ENCODE measurements at regions not wholly inside any gene's neighbourhood (a gene's known extent, or its start where the extent isn't known, plus 50 kb on each side); places are given as distances from the start of the nearest gene placed in this dataset.

DNA sequence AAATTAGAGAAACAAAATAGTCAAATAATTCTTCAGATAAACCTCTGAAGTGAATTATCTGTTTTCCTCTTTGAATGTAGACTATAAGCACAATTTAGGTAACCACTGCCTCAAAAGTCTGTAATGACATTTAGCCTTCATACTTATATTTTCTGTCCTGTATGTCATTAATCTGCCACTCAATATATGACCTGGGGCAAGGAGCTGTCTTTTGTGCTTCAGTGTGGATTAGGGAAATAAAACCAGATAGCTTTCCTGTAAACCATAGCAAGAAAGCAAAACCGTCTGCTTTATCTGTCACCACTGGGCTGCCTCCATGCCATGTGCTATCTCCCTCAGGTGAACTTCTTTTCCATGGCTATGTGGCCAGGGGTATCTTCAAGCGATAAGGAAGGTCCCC, 606.6 kb upstream of the C9orf72 start:
- no peak for DNase-seq (ENCODE audit: low read depth in 2 of 2)

DNA sequence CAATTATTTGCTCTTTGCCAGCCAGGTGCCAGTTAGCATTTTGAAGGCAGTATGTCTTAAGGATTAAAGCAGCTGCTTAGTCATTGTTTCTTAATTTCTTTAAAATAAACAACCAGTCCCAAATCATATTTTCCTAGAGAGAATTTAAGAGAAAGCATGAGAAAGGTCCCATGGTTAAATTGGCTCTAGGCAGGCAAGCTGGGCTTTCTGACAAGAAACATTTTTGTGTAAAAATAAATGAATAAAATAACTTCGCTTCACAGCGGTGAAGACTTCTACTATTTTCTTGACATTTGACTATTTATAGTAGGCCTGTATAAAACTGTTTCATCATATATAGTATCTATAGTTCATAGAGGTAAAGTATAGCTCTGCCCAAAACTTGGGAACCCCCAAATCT, 617.7 kb upstream of the C9orf72 start:
- DNase-seq (ENCODE audit: low read depth in 2 of 2), result no peak

DNA sequence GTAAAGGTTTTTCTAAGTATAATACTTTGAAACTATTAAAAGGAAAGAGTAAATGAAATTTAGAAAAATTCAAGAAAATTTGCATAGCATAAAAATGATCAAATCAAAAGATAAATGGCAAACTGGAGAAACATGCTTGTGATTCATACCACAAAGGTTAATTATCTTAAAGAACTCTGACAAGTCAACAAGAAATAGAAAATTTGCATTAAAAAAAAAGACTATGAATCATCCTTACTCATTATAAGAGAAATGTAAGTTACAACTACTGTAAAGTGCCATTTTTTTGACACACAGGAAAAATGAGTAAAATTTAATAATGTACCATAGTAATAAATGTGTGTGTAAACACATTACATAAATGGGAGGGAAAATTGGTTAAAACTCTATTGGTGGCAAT, 624.4 kb upstream of the C9orf72 start:
- no peak for DNase-seq (ENCODE audit: low read depth in 2 of 2)

DNA sequence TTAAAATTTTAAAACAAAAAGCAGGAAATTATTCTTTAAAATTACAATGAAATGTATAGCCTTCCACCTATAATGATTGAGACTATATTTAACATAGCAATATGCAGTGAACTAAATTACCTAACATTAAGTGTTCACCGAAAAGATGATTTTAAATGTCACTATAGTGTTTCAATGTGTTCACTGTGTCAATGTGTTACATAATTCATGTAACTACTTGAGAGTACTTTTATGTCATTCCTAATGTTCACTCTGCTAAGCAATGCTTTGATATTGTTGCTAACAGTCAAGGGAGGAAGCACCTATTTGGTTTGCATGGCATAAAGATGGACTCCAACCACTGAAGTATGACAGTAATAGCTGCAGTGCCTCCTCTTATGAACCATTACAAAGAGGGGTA, 629.8 kb upstream of the C9orf72 start:
- DNase-seq (ENCODE audit: low read depth in 2 of 2), result no peak

DNA sequence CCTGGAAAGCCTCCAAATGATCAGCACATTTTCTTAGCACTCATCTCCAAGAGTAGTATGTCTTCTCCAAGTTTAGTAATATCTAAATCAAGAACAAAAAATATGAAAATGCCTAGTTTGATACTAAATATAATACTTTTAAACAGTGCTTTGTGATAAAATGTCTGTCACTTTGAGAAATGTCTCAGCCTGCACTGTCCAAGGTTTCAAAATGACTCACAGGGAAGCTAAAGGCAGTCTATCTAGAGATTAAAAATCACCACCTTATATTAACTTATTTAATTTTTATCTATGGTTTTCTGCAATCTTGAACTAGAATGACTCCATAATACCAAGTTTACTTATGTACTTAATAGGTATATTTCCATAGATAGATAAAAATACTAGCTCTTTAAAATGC, 633.0 kb upstream of the C9orf72 start:
- DNase-seq (ENCODE audit: low read depth in 2 of 2), result no peak

DNA sequence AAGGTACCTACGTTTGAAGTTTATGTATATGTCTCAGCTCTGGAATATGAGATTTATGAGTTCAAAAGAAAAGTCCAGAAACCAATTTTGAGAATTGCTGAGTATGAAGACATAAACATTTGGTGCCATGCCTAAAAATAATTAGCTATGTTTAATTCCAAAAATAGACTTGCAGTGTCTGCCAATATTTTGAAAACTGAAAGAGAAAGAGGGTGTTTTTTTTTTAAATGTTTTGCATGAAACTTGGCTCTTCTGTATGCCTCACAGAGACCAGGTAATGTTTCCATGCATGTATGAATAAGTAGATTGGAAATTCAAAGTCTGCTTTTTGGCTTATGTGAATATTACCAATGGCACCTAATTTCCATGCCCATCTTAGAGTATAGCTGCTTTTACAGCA, 634.4 kb upstream of the C9orf72 start:
- no peak for DNase-seq (ENCODE audit: low read depth in 2 of 2)

DNA sequence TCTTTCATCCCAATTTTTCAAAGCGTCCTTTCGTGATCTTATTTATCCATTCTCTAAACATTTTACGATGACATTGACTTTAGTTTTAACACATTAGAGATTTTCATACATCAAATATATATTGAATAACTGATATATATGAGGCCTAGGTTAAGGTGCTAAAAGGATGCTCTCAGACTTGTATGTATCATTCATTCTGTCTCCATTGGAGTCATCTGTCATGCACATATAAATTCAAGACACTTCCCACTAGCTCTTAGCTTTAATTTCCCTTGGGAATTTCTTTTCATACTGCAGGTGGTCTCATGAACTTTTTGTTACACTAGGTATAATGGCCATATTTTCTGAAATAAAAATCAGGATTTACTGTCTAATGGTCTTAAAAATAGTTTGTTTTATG, 635.8 kb upstream of the C9orf72 start:
- DNase-seq (ENCODE audit: low read depth in 2 of 2), result no peak

DNA sequence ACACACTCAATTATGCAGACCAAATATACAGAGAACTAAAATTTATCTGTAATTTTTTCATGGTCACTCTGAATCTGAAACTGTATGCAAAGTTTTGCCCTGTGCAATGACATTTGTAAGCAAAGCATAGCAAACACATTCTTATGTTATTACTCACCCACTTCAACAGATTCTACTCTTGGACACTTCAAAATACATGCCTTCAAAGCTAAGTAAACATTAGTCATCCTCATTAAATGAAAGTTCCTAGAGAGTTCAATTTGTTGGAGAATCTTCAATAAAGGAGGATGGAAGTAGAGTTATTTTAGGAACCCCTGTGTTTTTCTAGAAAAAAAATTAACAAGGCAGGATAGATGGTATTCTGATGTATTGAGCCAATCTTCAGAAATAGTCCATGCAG, 639.7 kb upstream of the C9orf72 start:
- peak in 1 of 2 donors; percentile 25 for DNase-seq (ENCODE audit: low read depth in 2 of 2)

DNA sequence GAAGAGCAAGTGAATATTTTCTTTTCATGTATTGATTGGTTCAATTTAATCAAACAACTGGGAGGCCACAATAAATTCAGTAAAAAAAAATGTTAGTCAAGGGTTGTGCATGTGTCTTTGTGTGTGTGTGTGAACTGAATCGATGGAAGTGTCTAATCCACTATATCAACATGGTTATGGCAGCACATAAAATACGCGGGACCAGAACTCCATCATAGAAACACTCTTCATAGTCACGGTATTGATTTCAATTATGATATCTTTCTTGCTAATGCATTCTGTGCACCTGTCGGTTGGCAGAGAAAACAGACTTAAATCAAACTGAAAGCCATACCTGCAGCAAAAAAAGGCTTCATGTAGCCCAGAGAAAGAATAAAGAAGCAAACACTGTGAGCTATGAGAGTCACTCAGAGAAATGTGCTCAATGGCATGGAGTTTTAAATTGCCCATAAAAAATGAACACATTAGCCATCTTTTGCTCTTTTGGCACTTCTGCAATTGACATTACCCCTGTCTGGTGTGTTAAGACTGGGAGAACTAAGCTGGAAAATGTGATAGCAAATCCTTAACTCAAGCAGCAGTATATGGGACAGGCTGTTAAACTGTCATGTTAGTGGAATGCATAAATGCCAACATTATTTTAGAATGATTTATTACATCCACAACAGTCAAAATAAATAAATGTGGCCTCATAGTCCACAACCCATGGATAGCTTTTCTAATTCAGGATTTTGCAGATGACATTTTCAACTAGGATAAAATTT, 642.4 kb upstream of the C9orf72 start:
- DNase-seq (ENCODE audit: low read depth in 2 of 2), result no peak

DNA sequence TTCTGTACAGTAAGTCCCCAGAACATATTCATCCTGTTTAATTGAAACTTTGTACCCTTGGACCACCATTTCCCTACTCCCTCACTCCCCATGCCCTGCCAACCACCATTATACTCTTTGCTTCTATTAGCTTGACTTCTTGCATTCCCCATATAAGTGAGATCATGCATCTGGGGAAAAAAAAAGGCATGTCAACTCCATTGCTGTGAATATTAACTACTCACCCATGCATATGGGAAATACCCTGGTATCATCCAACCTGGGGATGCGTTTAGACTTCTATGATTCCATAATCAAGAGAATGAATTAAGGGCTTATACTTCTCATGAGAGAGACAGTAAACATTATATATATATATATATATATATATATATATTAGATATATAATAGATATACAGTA, 659.4 kb upstream of the C9orf72 start:
- DNase-seq (ENCODE audit: low read depth in 2 of 2), result no peak

DNA sequence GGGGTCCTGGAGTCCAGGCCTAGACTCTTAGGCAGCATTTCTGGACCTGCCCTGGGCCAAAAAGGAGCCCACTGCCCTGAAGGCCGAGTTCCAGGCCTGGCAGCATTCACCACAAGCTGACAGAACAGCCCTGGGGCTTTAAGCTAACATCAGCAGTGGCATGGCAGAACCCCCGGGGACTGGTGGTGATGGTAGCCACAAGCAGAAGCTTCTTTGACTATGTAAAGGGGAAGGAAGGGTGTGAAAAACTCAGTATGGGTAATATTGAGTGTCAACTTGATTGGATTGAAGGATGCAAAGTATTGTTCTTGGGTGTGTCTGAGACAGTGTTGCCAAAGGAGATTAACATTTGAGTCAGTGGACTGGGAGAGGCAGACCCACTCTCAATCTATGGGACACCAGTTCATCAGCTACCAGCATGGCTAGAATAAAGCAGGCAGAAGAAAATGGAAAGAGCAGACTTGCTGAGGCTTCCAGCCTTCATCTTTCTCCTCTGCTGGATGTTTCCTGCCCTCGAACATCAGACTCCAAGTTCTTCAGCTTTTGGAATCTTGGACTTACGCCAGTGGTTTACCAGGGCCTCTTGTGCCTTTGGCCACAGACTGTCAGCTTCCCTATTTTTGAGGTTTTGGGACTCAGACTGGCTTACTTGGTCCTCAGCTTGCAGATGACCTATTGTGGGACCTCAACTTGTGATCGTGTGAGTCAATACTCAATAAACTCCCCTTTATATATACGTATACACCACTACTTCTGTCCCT, 661.0 kb upstream of the C9orf72 start:
- no peak for DNase-seq (ENCODE audit: low read depth in 2 of 2)

DNA sequence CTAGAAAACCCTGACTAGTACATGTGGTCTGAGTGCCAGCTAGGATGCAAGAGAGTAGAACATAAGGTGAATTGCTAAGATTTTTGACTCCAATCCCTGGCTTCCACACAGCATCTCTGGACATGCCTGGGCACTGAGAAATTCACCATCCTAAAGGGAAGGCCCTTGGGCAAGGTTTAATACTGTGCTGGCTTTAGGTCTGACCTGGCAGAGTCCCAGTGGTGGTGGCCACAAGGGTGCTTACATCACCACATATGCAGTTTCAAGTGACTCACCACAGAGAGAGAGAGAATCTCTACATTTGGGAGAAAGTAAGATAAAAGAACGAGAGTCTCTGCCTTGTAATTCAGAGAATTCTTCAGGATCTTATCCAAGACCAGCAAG, 661.6 kb upstream of the C9orf72 start:
- DNase-seq (ENCODE audit: low read depth in 2 of 2), result no peak

DNA sequence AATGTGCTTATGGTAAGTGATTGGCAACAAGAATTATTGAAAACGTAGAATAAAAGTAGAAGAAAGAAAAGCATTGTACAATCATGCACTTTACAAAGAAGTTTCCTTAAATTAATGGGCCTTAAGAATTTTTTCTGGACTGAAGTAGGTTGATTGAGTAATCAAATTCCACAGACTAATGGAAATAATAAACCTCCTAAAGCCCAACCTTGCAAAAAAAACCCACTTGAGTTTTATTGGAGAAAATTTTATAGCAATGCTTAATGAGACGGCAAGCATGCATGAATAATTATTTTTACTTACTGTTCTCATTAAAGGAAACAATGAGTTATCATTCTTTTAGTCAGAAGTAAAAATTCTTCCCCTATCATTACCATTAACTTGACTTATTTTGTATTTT, 676.1 kb upstream of the C9orf72 start:
- DNase-seq (ENCODE audit: low read depth in 2 of 2), result no peak

DNA sequence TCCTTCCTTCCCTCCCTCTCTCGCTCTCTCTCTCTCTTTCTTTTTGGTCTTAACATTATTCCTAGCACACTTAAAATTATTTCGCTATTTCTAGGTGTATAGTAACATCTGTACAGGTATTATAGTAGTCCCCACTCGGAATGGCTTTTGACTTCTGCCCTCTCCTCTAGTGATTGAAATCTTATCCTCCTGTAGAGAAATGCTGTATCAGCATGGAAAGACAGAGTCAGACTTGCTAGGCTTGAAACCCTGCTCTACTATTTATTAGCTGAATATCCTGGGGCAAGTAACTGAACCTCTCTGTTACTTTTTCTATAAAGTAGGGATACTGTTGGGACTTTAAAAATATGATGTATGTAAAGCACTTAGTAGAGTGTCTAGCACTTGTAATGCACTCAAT, 681.9 kb upstream of the C9orf72 start:
- DNase-seq (ENCODE audit: low read depth in 2 of 2), result no peak

DNA sequence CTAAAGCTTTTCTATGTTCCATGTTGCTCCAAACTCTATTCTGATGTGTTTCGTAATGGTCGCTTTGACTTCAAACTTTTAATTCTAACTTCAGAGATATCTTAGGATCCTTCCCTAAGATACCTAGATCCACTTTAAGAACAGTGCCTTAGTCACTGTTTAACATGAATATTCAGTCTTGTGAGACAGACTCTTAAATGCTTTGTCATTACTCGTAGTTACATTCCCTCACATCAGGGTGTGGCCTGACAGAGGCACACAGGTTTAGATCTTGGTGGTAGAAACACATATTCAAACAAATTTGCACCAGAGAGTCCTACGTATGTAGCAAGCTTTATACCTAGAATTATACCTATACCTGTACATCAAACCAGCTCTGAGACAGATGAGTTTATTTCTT, 687.0 kb upstream of the C9orf72 start:
- no peak for DNase-seq (ENCODE audit: low read depth in 2 of 2)

DNA sequence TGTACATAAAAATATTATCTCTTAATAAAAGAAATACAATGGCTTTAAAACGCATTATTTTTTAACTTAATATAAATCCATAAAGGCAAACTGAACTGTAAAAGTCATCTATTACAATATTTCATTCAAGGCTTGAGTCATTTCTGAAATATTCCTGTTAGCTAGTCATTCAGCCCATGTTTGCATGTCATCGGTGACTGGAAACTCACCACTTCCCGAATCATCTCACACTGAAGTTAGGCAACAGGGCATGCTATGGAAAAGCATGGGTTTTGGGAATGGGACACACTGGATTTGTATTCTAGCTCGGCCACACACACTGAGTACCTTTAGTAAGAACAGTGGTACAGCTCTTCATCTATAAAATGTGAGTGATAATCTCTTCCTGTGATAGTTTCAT, 691.1 kb upstream of the C9orf72 start:
- DNase-seq (ENCODE audit: low read depth in 2 of 2), result no peak

DNA sequence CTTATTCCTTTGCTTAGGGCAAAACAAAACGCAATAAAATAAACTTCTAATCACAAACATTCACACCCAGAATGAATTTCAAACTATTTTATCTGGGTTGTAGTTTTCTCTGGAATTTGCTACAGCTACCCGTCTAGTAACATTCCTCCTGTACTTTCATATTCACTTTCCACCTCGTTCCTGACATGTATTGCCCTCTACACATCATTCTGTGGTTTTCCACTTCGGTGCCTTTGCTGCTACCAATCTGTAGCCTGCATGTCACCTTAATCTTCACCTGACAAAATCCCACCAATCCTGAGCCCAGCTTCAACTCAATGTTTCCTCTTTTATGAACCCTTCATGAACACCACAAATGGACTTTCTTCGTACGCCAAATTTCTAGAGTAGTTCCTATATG, 694.1 kb upstream of the C9orf72 start:
- no peak for DNase-seq (ENCODE audit: low read depth in 2 of 2)

DNA sequence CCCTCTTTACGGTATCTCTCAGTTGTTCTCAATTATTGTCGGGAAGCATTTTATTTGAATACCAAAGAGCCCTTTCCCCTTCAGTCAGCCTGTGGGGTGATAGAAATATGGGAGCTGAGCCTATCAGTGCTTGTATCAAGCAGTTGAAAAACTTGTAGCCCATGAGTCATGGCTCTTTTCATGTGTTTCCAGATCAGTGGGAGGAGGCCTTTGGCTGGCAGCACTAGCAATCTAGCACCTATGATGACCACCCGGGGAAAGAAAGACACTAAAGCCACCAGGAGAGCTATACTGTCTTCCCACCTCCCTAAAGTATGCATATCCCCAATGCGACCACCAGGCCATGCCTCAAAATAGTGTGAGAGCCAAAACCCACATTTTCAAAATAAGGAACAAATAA, 696.9 kb upstream of the C9orf72 start:
- DNase-seq (ENCODE audit: low read depth in 2 of 2), result no peak

DNA sequence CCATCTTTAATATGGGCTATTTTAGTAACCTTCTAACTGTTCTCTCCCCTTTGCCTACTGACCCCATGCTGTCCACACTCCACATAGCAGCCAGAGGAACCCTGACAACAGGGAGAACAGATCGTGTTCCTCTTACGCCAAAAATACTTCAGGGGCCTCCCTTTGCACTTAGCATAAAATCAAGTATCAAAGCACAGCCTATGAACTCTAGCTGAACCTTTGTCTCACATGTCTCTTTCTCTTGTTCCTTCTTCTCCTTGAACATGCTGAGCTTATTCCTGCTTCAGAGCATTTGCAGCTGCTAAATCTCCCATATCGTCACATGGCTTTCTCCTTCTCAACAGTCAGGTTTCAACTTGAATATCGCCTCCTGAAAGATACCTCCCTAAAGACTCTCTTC, 698.8 kb upstream of the C9orf72 start:
- no peak for DNase-seq (ENCODE audit: low read depth in 2 of 2)

DNA sequence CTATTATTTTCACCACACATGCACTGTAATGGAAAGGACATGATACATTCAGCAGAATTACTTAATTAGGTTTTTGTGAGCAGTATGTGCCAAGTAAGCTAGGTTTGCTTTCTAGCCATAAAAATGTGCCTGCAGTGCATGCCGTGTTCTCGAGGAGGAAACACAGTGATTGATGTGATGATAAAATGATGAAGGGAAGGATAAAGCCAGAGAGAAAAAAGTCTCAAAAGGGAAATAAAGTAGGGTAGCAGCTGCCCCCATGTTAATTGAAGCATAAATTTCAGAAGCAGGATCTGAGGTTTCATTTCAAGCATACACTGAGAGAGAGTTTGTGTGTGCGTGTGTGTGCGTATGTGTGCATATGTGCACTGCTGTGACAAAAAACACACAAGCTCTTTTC, 714.2 kb upstream of the C9orf72 start:
- no peak for DNase-seq (ENCODE audit: low read depth in 2 of 2)

DNA sequence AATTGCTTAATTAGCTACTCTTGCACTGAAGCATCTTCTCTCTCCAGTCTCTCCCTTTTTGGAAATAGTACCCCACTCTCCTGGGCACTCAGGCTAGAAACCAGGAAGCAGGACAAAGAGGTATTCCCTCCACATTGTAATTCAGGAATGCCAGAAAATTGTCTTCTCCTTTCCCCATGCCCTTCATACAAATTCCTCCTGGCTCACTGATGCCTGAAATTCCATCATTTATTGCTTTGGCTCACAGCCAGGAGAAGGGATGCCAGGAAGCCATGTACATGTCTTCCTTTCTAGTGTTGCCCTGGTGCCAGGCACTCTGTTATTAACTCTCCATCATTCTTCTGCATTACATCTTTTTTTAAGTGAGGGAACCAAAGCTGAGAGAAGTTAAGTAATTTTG, 716.5 kb upstream of the C9orf72 start:
- DNase-seq (ENCODE audit: low read depth in 2 of 2), result no peak

DNA sequence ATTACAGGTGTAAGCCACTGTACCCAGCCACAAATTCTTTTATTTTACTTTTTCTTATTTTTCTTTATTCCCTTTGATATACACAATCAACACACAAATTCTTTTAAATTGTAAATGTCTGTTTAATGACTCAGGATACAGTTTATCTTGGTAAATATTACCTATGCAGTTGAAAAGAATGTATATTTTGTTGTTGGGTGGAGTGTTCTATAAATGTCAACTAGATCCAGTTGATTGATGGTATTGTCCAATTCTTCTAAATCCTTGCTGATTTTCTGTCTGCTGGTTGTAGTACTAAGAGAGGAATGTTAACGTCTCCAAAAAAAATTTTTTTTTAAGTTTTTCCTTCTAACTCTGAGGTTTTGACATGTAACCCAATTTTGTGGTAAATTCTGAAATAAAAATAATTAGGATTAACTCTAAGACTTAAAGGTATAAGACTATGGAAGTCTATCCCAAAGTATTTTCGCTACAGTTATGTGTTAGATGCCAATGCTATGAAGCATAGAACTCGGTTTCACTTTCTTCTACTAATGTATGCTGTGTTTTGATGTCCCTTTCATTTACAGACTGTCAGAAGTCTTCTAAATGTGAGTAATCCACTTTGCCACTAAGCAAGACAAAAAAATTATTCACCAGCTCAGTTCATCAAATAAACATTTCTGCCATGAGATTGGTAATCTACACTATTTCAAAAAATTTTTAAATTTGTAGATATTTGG, 720.2 kb upstream of the C9orf72 start:
- no peak for DNase-seq (ENCODE audit: low read depth in 2 of 2)

DNA sequence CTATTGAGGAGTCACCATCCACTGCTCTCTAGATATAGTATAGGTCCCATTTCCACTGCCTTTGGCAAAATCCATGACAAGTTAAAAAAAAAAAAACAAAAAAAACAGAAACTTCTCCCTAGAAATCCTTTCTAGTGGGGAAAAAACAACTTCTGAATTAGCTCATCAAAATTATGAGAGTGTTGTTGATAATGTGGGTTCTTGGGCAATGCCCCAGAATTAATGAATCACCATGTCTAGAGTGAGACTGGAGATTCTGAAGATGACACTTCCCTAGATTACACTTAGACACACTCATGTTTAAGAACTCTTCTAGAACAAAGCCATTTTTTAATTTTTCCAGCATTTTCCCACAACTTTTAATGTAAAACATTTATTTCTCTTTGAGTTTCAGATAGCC, 728.0 kb upstream of the C9orf72 start:
- DNase-seq (ENCODE audit: low read depth in 2 of 2), result no peak
